Lower lobe of right lung (tissue), 2 donors: ENCODE measurements at regions not wholly inside any gene's neighbourhood (a gene's known extent, or its start where the extent isn't known, plus 50 kb on each side); places are given as distances from the start of the nearest gene placed in this dataset.
"Not testable (repeated sequence)": the region's sequence is repeated elsewhere in the genome, so short reads cannot be mapped to it uniquely, and the experiment has no call there.

Experiments
- ATAC-seq, 2 donors: fragments of 200-7000 bp; cut with Tn5 transposase; one replicate each; pipeline ENCODE4 v1.9.1; 2020 to 2022; ENCODE audit warnings: mild to moderate bottlenecking in 2 of 2, moderate library complexity in 2 of 2
- DNase-seq: peaks from one replicate; pipeline ENCODE4 v3.0.0-alpha.2; 2020
- H3K27ac ChIP-seq: fragments of 200-600 bp; one replicate; pipeline ENCODE4 v1.8.0; 2022
- H3K27me3 ChIP-seq: fragments of 200-600 bp; one replicate; pipeline ENCODE4 v1.8.0; 2022; ENCODE audit warnings: low read depth
- H3K36me3 ChIP-seq: fragments of 200-600 bp; one replicate; pipeline ENCODE4 v1.8.0; 2022; ENCODE audit warnings: mild to moderate bottlenecking
- H3K4me1 ChIP-seq: fragments of 200-600 bp; one replicate; pipeline ENCODE4 v1.8.0; 2022
- H3K4me3 ChIP-seq: fragments of 200-600 bp; one replicate; pipeline ENCODE4 v1.8.0; 2022; ENCODE audit warnings: mild to moderate bottlenecking
- H3K9me3 ChIP-seq: fragments of 200-600 bp; one replicate; pipeline ENCODE4 v1.8.0; 2022
- CTCF ChIP-seq: fragments of 200-600 bp; IDR thresholded peaks from one replicate; pipeline ENCODE4 v1.8.0; 2022; ENCODE audit warnings: antibody characterized with exemption, mild to moderate bottlenecking
- intact Hi-C: fragments of 100-400 bp; cut with DNase I; formaldehyde crosslinking; loops from one replicate; pipeline ENCODE4 v1.11.0; 2022
- donor health status: DM: no; HTN: yes; CAD: no; lungs with severe emphysema.

GRCh38 chr20:53668992-53669391 is 75.4 kb upstream of the ZNF217 start:
- Histone ChIP-seq H3K27ac (no peak overlapping the region), H3K36me3 (no peaks in the 10 kb centered on the region), H3K4me3 (no peak overlapping the region), H3K4me1 (no peaks in the 10 kb centered on the region), H3K9me3 (no peaks in the 10 kb centered on the region), H3K27me3 (no peaks in the 10 kb centered on the region)
- TF ChIP-seq CTCF = no peak
- ATAC-seq = no peak
- intact Hi-C loops = no loop called here
- no peak for DNase-seq

- Histone ChIP-seq H3K4me1 (peaks cover 17% of the 10 kb centered on the region), H3K27ac (no peak overlapping the region), H3K36me3 (no peaks in the 10 kb centered on the region), H3K4me3 (no peak overlapping the region), H3K9me3 (no peaks in the 10 kb centered on the region), H3K27me3 (no peaks in the 10 kb centered on the region)
- no peak for TF ChIP-seq CTCF
- ATAC-seq = no peak
- no peak for DNase-seq
- intact Hi-C loops = no loop called here
Observed at GRCh38 chr20:53666144-53666543, 72.5 kb upstream of the ZNF217 start.

DNA sequence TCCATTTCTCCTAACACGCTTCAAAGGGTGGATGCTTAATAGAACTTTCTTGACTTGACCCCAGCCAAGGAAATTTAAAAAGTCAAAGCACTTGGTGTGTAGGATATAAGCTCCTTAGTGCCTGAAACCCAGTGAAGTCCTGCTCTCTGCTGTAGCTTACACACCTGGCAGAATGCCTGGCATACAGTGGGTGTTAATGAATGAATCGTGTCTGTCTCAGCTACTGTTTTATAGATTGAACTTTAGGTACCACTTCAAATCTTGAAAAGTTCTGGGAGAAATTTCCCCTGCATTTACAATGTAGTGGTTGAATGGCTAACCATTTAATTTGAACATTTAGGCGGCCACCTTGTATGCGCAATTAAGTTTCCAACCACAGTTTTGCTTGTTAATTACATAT is 70.5 kb upstream of the ZNF217 start:
- H3K27me3 ChIP-seq = no peaks in the 10 kb centered on the region
- peaks cover 34% of the 10 kb centered on the region for H3K4me1 ChIP-seq
- H3K4me3 ChIP-seq = no peak overlapping the region
- H3K9me3 ChIP-seq = no peaks in the 10 kb centered on the region
- TF ChIP-seq CTCF = no peak
- ATAC-seq (no peak), DNase-seq (no peak)
- H3K27ac ChIP-seq = no peak overlapping the region
- no peaks in the 10 kb centered on the region for H3K36me3 ChIP-seq
- intact Hi-C loops = no loop called here

- intact Hi-C loops, ATAC-seq, H3K9me3 ChIP-seq, DNase-seq, H3K36me3 ChIP-seq, H3K27me3 ChIP-seq, H3K4me3 ChIP-seq, H3K27ac ChIP-seq: not testable (repeated sequence)
- H3K4me1 ChIP-seq = peaks cover 34% of the 10 kb centered on the region
Observed at GRCh38 chr20:53663521-53663920, 69.9 kb upstream of the ZNF217 start.

DNA sequence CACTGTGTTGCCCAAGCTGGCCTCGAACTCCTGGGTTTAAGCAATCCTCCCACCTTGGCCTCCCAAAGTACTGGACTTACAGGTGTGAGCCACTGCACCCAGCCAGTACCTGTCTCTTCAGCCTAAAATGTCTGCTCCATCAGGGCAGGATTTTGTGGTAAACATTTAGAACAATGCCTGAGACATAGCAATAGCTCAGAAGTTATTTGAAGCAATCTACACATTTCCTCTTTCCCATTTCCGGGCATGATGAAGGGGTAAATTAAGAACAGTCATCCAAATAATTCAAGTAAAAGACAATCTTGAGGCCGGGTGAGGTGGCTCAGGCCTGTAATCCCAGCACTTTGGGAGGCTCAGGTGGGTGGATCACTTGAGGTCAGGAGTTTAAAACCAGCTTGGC is 69.0 kb upstream of the ZNF217 start:
- DNase-seq (no peak), ATAC-seq (no peak)
- TF ChIP-seq CTCF = no peak
- Histone ChIP-seq H3K27ac (no peak overlapping the region), H3K36me3 (no peaks in the 10 kb centered on the region), H3K27me3 (no peaks in the 10 kb centered on the region), H3K4me3 (no peak overlapping the region), H3K9me3 (no peaks in the 10 kb centered on the region), H3K4me1 (peaks cover 38% of the 10 kb centered on the region)
- intact Hi-C loops = no loop called here

DNA sequence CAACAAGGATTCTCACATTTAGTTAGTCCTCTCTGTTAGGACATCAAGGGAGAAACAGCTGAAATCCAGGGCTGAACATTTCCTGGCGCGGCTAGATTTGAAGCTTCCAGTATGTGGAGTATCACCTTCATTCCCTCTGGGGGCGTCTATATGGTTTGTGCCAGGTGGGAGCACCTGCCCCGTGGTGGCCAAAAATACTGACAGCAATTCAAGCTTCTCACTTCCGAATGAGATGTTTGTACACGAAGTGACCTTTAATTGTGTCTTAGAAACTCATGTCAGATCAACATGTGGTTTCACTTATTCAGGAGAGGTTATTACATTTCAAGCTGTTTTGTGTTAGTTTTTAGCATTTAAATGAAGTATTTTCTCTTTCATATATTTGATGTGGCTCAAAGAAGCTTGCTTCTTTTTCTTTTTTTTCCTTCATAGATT is 67.3 kb upstream of the ZNF217 start:
- H3K4me1 ChIP-seq = peaks cover 55% of the 10 kb centered on the region
- intact Hi-C loops = no loop called here

More for the DNA sequence above, 67.3 kb upstream of the ZNF217 start:
- ATAC-seq (no peak), DNase-seq (no peak)
- peak overlapping the region; percentile 78 for H3K27ac ChIP-seq
- peak overlapping the region; percentile 51 for H3K4me3 ChIP-seq
- TF ChIP-seq CTCF = no peak
- H3K9me3 ChIP-seq = no peaks in the 10 kb centered on the region
- H3K27me3 ChIP-seq = no peaks in the 10 kb centered on the region
- no peaks in the 10 kb centered on the region for H3K36me3 ChIP-seq
